SK-N-SH (cell line): ENCODE measurements at regions not wholly inside any gene's neighbourhood (a gene's known extent, or its start where the extent isn't known, plus 50 kb on each side); places are given as distances from the start of the nearest gene placed in this dataset.

ENCODE experiments used
- CTCF ChIA-PET: fragments of 300-600, 350-600 bp; formaldehyde crosslinking; extraction: SDS; loops from one replicate; lab custom pipeline; 2021; lab: Yijun Ruan, JAX
- POLR2A ChIA-PET: fragments of 350-600 bp; sonication (Branson Sonifier 250); formaldehyde crosslinking; extraction: SDS; loops from one replicate; lab custom pipeline; 2020; ENCODE audit warnings: antibody characterized with exemption, inconsistent platforms; lab: Yijun Ruan, JAX
- DNase-seq: peaks from one replicate; pipeline ENCODE4 v3.0.0; 2012
- H2AFZ ChIP-seq: fragments of 200-600 bp; sonication (generic); 2 replicates; pipeline ENCODE4 v1.8.1; 2016; ENCODE audit warnings: antibody characterized with exemption, mild to moderate bottlenecking, low read depth
- H3F3A ChIP-seq: fragments of 200-600 bp; sonication (generic); replicated peaks from 2 replicates; pipeline ENCODE3; 2016; ENCODE audit warnings: antibody characterized with exemption, mild to moderate bottlenecking; ENCODE audit not compliant: insufficient read depth
- H3K27ac ChIP-seq, 2 experiments: fragments of 200-500 bp in 1 of 2; fragments of 200-600 bp in 1 of 2; sonication (Bioruptor generic) in 1 of 2; sonication (generic), shearing (Covaris generic) in 1 of 2; 2 replicates each; pipeline versions ENCODE4 v1.5.1 to v1.6.1; 2014 to 2016; ENCODE audit warnings: low read depth in 2 of 2, inconsistent platforms in 1 of 2, low read length in 1 of 2, mild to moderate bottlenecking in 1 of 2, mixed read lengths in 1 of 2
- H3K27me3 ChIP-seq: fragments of 200-600 bp; sonication (generic), shearing (Covaris generic); 2 replicates; pipeline ENCODE4 v1.6.1; 2016; ENCODE audit warnings: mixed run types; ENCODE audit not compliant: insufficient read depth
- H3K36me3 ChIP-seq, 2 experiments: fragments of 200-500 bp in 1 of 2; fragments of 200-600 bp in 1 of 2; sonication (Bioruptor generic) in 1 of 2; sonication (generic) in 1 of 2; replicated peaks in 1 of 2; 2 replicates each; pipeline versions ENCODE3 to v1.5.1; 2014 to 2016; ENCODE audit warnings: low read length in 1 of 2, mild to moderate bottlenecking in 1 of 2; ENCODE audit not compliant: insufficient read depth in 2 of 2, control insufficient read depth in 1 of 2
- H3K4me1 ChIP-seq, 2 experiments: fragments of 200-500 bp in 1 of 2; fragments of 200-600 bp in 1 of 2; sonication (Bioruptor generic) in 1 of 2; sonication (generic), shearing (Covaris generic) in 1 of 2; 2 replicates each; pipeline versions ENCODE4 v1.5.1 to v1.6.1; 2014 to 2016; ENCODE audit warnings: low read depth in 1 of 2, low read length in 1 of 2, mixed run types in 1 of 2; ENCODE audit not compliant: insufficient read depth in 2 of 2, control insufficient read depth in 1 of 2
- H3K4me2 ChIP-seq: fragments of 200-600 bp; sonication (generic), shearing (Covaris generic); 2 replicates; pipeline ENCODE4 v1.6.1; 2017; ENCODE audit warnings: mixed run types
- H3K4me3 ChIP-seq, 2 experiments: fragments of 200-500 bp in 1 of 2; fragments of 200-600 bp in 1 of 2; sonication (Bioruptor generic) in 1 of 2; sonication (generic), shearing (Covaris generic) in 1 of 2; 2 replicates each; pipeline versions ENCODE4 v1.5.1 to v1.8.1; 2014 to 2016; ENCODE audit warnings: low read depth in 2 of 2, inconsistent platforms in 1 of 2, low read length in 1 of 2, mild to moderate bottlenecking in 1 of 2, mixed read lengths in 1 of 2, moderate library complexity in 1 of 2
- H3K79me2 ChIP-seq: fragments of 200-600 bp; sonication (generic); 2 replicates; pipeline ENCODE4 v1.8.1; 2017; ENCODE audit warnings: mild to moderate bottlenecking; ENCODE audit not compliant: insufficient read depth
- H3K9ac ChIP-seq: fragments of 200-600 bp; sonication (generic); 2 replicates; pipeline ENCODE4 v1.6.1; 2017; ENCODE audit warnings: mixed run types
- H3K9me2 ChIP-seq: fragments of 200-600 bp; sonication (generic); 2 replicates; pipeline ENCODE4 v1.6.1; 2017; ENCODE audit warnings: mixed run types
- H3K9me3 ChIP-seq: fragments of 200-600 bp; sonication (generic); 2 replicates; pipeline ENCODE4 v1.6.1; 2017; ENCODE audit warnings: mixed run types, mild to moderate bottlenecking, moderate library complexity
- H4K20me1 ChIP-seq: fragments of 200-600 bp; sonication (generic); 2 replicates; pipeline ENCODE4 v1.6.1; 2017; ENCODE audit warnings: mild to moderate bottlenecking, mixed run types; ENCODE audit not compliant: insufficient read depth
- CTCF ChIP-seq: fragments of 200-600 bp; sonication (generic); IDR thresholded peaks from 2 replicates; pipeline ENCODE4 v1.6.1; 2017; ENCODE audit warnings: antibody characterized with exemption, mild to moderate bottlenecking, moderate library complexity
- ELF1 ChIP-seq: IDR thresholded peaks from 2 replicates; pipeline ENCODE4 v1.4.0; 2012
- EP300 ChIP-seq, 2 experiments: IDR thresholded peaks; 2 replicates each; pipeline versions ENCODE4 v1.4.0 to v1.6.1; 2012; ENCODE audit warnings: borderline replicate concordance in 1 of 2, low read depth in 1 of 2, low read length in 1 of 2
- EZH2phosphoT487 ChIP-seq: fragments of 200-600 bp; sonication (generic); IDR thresholded peaks from 2 replicates; pipeline ENCODE4 v1.6.1; 2017; ENCODE audit warnings: low read depth, mixed run types, mild to moderate bottlenecking, antibody characterized with exemption, moderate library complexity, borderline replicate concordance
- FOSL2 ChIP-seq: IDR thresholded peaks from 2 replicates; pipeline ENCODE4 v1.4.0; 2012; ENCODE audit warnings: low read depth, mild to moderate bottlenecking, moderate library complexity, borderline replicate concordance
- FOXJ3 ChIP-seq: sonication (generic); formaldehyde crosslinking; IDR thresholded peaks from 2 replicates; pipeline ENCODE4 v1.5.1; 2020; ENCODE audit warnings: mild to moderate bottlenecking, missing genetic modification reagents
- GABPA ChIP-seq: IDR thresholded peaks from 2 replicates; pipeline ENCODE4 v1.4.0; 2012; ENCODE audit warnings: low read depth, mild to moderate bottlenecking
- MAX ChIP-seq: IDR thresholded peaks from 2 replicates; pipeline ENCODE4 v1.4.0; 2012; ENCODE audit warnings: low read depth
- MEF2A ChIP-seq: IDR thresholded peaks from 2 replicates; pipeline ENCODE4 v1.4.0; 2012; ENCODE audit warnings: low read depth, borderline replicate concordance
- MXI1 ChIP-seq: IDR thresholded peaks from 2 replicates; pipeline ENCODE4 v1.6.1; 2012; ENCODE audit warnings: mild to moderate bottlenecking, low read depth, low read length, improper control_type of control experiment
- NFIC ChIP-seq: IDR thresholded peaks from 2 replicates; pipeline ENCODE4 v1.4.0; 2012; ENCODE audit warnings: borderline replicate concordance
- RAD21 ChIP-seq: IDR thresholded peaks from 2 replicates; pipeline ENCODE4 v1.6.1; 2012; ENCODE audit warnings: mild to moderate bottlenecking, low read length
- RFX5 ChIP-seq: IDR thresholded peaks from 2 replicates; pipeline ENCODE4 v1.6.1; 2012; ENCODE audit warnings: mild to moderate bottlenecking, improper control_type of control experiment, low read length
- RXRA ChIP-seq: IDR thresholded peaks from 2 replicates; pipeline ENCODE4 v1.4.0; 2012; ENCODE audit warnings: low read depth, mild to moderate bottlenecking, borderline replicate concordance
- SMC3 ChIP-seq: IDR thresholded peaks from 2 replicates; pipeline ENCODE4 v1.6.1; 2012; ENCODE audit warnings: low read depth, low read length, improper control_type of control experiment
- TAF1 ChIP-seq: IDR thresholded peaks from 2 replicates; pipeline ENCODE4 v1.6.1; 2012; ENCODE audit warnings: low read depth, mild to moderate bottlenecking, low read length, moderate library complexity, borderline replicate concordance
- TCF12 ChIP-seq: IDR thresholded peaks from 2 replicates; pipeline ENCODE4 v1.4.0; 2012
- TEAD4 ChIP-seq: IDR thresholded peaks from 2 replicates; pipeline ENCODE4 v1.4.0; 2012; ENCODE audit warnings: mild to moderate bottlenecking, borderline replicate concordance; ENCODE audit not compliant: insufficient read depth
- USF2 ChIP-seq: fragments of 150-350 bp; IDR thresholded peaks from 2 replicates; pipeline ENCODE4 v1.6.1; 2017; ENCODE audit warnings: antibody characterized with exemption, low read length, low read depth, borderline replicate concordance
- ZBTB33 ChIP-seq: IDR thresholded peaks from 2 replicates; pipeline ENCODE4 v1.4.0; 2012; ENCODE audit warnings: low read depth, borderline replicate concordance
- WGBS: methylation state at CpG from one replicate; pipeline ENCODE4 v1.1.6; 2017; ENCODE audit warnings: low lambda C conversion rate; 5-methylcytosine and 5-hydroxymethylcytosine counted together
- TF ChIP-seq, protein P1 (sequence below): fragments of 150-350 bp; IDR thresholded peaks from 2 replicates; pipeline ENCODE4 v1.6.1; 2016; ENCODE audit warnings: mild to moderate bottlenecking, low read depth, low read length

DNA sequence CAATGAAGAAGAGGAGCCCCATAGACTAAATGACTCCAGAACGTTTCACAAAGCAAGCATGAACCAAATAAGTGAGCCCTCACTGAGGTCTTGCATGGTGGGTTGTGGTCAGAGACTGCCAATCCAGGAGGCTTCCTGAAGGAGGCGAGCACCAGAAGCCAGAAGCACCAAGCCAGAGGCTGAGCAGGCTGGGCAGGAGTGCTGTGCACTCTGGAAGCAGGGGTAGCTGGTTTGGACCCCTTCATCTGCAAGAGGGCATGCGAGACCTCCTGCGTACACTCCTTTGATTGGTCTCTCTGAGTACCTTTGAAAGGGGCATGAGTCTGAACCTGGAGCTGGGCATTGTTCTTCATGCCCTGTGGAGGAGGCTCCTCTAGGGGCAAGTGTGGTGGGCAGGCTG, 192.5 kb downstream of the HAUS1 start:
- H3K4me1 ChIP-seq, result peaks cover 0 to 2% of the 10 kb centered on the region in 2 experiments; a peak in 1 of 4 replicates
- no peaks in the 10 kb centered on the region for H4K20me1 ChIP-seq
- H3K36me3 ChIP-seq, result no peaks in the 10 kb centered on the region
- no peaks in the 10 kb centered on the region for H3K27me3 ChIP-seq
- H3F3A ChIP-seq, result no peaks in the 10 kb centered on the region
- no peaks in the 10 kb centered on the region for H3K9me2 ChIP-seq
- no peak overlapping the region for H3K27ac ChIP-seq
- no peaks in the 10 kb centered on the region for H3K9me3 ChIP-seq
- DNase-seq, result no peak
- ChIA-PET CTCF (interaction anchor here (1.4 kb wide), 1 partner anchor 15 kb away, joined by 4 read pairs; no protein-coding TSS in a partner anchor), POLR2A (no interaction called here)
- H2AFZ ChIP-seq, result no peak overlapping the region
- H3K79me2 ChIP-seq, result no peaks in the 10 kb centered on the region
- H3K9ac ChIP-seq, result no peak overlapping the region
- H3K4me2 ChIP-seq, result no peak overlapping the region
- TF ChIP-seq USF2, result no peak
- no peak overlapping the region for H3K4me3 ChIP-seq
- WGBS, result 72% methylated on average over 4 of the region's 4 CpGs

- Histone ChIP-seq H3K27me3 (no peaks in the 10 kb centered on the region), H3K9me2 (no peaks in the 10 kb centered on the region), H3K9ac (no peak overlapping the region), H3K79me2 (no peaks in the 10 kb centered on the region), H3K4me1 (peaks cover 0 to 2% of the 10 kb centered on the region in 2 experiments; a peak in 1 of 4 replicates), H3F3A (no peaks in the 10 kb centered on the region), H3K27ac (no peak overlapping the region), H3K4me3 (no peak overlapping the region), H3K4me2 (no peak overlapping the region), H4K20me1 (no peaks in the 10 kb centered on the region), H3K36me3 (no peaks in the 10 kb centered on the region), H3K9me3 (no peaks in the 10 kb centered on the region), H2AFZ (no peak overlapping the region)
- TF ChIP-seq ELF1 (no peak), MAX (no peak), TEAD4 (no peak), TAF1 (no peak), GABPA (no peak), RXRA (no peak), RAD21 (no peak), NFIC (no peak), TCF12 (no peak), EP300 (IDR thresholded peaks at IDR 0.05; ENCODE audit: borderline replicate concordance in 1 of 2, low read depth in 1 of 2, low read length in 1 of 2) (no peak), FOSL2 (no peak), ZBTB33 (no peak), CTCF (no peak), MEF2A (no peak), FOXJ3 (CRISPR knock-in tag) (no peak), MXI1 (no peak), EZH2phosphoT487 (no peak), RFX5 (no peak), SMC3 (no peak)
- TF ChIP-seq, protein P1, sequence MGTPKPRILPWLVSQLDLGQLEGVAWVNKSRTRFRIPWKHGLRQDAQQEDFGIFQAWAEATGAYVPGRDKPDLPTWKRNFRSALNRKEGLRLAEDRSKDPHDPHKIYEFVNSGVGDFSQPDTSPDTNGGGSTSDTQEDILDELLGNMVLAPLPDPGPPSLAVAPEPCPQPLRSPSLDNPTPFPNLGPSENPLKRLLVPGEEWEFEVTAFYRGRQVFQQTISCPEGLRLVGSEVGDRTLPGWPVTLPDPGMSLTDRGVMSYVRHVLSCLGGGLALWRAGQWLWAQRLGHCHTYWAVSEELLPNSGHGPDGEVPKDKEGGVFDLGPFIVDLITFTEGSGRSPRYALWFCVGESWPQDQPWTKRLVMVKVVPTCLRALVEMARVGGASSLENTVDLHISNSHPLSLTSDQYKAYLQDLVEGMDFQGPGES, result no peak
- ChIA-PET CTCF (no interaction called here), POLR2A (no interaction called here)
- no peak for DNase-seq
- 78% methylated on average over 1 of the region's 1 CpG for WGBS
These were observed 192.9 kb downstream of the HAUS1 start for GRCh38 chr18:46297124-46297523.
